ELR (cell line): ENCODE measurements at regions not wholly inside any gene's neighbourhood (a gene's known extent, or its start where the extent isn't known, plus 50 kb on each side); places are given as distances from the start of the nearest gene placed in this dataset.
A peak's percentile ranks its signal among the peaks of the same experiment; 100 is the strongest.
"Not testable (repeated sequence)": the region's sequence is repeated elsewhere in the genome, so short reads cannot be mapped to it uniquely, and the experiment has no call there.

ENCODE experiments used
- DNase-seq: peaks from one replicate; pipeline ENCODE4 v3.0.0-alpha.2; 2015; ENCODE audit warnings: low read depth

DNA sequence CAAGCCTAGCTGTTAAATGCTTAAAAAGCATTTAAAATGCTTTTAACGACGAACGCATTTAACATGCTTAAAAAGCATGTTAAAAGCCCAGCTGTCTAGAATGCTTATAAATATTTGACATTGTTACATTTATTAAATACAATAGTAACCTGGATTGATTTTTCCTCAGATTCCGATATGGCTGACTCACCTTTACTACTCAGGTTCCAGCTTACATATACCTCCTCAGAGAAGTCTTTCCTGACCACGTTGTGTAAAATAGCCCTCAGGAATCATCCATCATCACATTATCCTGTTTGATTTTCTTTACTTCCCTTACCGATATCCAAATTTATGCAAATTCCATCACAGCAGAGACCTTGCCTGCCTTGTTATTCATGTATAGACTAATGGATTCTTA is 51.4 kb downstream of the SLC41A2 start:
- no peak for DNase-seq

DNA sequence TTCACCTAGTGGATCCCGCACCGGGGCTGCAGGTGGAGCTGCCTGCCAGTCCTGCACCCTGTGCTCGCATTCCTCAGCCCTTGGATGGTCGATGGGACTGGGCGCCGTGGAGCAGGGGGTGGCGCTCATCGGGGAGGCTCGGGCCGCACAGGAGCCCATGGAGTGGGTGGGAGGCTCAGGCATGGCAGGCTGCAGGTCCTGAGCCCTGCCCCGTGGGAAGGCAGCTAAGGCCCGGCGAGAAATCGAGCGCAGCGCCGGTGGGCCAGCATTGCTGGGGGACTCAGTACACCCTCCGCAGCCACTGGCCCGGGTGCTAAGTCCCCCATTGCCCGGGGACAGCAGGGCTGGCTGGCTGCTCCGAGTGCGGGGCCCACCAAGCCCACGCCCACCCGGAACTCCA is 52.6 kb downstream of the SLC41A2 start:
- not testable (repeated sequence) for DNase-seq

DNA sequence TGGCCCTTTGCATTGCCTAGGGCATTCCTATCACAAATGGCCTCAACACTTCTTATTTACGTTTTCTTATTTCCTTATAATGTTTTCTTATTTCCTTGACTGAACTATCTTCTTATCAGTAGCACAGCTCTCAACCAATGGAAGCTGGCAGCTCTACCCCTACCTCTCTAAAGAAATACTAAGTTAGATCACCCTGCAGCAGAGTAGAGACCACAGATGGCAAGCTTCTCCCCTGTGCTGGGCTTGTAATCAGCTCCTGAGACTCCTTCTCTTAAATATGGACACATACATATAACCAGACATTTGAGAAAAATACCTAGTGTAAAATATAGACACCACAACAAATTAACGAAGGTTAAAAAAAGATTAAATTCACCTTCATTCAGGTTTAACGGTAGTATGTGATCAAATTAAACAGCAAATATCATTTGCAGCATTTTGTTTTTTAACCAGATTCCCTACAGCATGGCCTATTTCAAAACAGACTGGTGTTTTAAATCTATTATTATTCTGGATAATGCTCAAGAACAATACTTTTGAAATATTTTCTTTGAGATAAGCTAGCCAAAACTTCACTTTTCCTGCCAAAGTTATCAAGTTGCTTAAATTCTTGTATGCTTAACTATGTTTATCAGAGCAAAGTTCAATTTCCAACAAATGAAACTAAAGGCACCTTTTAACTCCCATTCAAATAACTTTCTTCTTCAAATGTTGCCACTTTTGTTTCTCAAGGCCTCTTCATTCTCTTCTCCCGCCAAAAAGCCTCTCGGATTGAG is 54.3 kb downstream of the SLC41A2 start:
- DNase-seq, result no peak

DNA sequence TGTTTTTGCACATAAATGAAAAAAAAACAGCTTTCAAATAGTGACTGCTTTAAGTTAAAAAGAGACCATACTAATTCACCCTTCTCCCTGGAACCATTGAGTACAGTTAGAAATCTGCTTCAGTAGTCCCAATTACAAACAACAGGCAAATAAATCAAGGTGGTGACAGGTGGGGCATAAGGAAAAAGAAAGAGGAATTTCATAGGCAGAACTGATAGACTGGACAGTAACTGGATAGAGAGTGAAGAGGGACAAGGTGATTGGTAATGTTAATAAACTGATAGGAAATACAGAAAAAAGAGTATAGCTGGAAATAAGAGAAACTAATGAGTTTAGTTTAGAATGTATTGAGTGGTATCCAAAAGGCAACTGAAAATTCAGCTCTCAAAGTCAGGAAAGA is 56.0 kb downstream of the SLC41A2 start:
- DNase-seq, result no peak

GRCh38 chr12:104896710-104897109 is 61.4 kb downstream of the SLC41A2 start:
- no peak for DNase-seq

- no peak for DNase-seq
Observed at GRCh38 chr12:104896146-104896545, 61.9 kb downstream of the SLC41A2 start.

DNA sequence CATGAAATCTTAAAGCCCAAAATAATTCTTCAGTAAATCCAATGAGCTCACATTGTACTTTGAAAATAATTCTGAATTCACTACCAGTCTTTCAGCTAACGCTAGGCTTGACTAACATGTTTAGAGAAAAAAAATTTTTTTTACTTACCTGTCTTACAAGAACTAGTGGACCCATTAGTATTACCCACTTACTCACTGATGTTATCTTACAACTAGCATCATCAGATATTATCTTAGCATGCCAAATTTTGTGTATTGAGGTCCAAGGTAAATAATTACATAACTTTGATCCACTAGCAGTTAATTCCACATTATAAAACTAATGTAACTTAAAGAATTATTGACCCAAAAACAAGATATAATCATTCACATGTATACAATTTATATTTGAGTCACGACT is 62.7 kb downstream of the SLC41A2 start:
- DNase-seq, result no peak

DNA sequence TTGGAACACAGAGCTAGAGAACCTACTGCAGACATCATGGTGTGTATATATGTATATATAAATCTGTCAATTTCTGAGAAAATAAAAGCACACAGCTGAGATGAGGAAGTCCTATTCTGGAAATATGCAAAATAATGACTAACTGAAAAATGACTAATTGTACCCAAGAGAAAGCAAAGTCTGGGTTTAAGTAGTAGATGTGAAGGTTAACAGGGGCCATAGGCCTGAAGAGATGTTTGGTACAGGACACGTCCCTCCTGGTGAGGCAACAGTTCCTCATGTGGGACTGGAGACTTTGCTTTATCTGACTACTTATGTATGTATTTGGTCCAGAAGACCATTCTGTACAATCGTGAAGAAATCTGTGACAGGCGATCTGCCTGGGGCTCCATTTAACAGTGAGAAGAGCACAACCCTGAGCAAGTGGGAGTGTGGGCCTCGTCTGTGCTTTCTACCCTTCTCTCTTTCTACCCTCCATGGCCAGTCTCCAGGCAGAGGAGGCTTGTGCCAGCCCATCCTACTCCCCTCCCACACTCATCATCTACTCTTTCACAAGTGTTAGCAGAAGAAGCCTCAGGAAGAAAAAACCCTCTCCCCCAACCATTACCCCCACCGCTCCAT is 67.5 kb downstream of the SLC41A2 start:
- DNase-seq, result peak; percentile 44

- no peak for DNase-seq
Observed at GRCh38 chr12:104889735-104890134, 68.4 kb downstream of the SLC41A2 start.

DNA sequence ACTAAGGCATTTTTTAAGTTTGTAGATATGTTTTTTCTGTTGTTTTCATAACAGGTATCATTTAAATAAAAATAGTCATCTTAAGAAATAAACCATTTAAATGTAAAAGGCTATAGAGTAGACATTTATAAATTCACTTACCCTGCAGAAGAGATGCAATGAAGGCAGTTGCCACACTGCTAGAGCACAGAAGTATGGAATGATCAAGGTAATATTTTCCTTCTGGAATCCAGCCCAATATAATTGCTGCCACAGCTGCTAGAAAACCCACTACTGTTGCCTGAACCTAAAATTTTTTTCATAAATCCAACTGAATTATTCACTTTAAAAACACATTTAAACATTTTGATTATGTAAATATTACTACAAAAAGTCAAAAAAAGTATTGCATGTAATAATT is 69.2 kb downstream of the SLC41A2 start:
- no peak for DNase-seq

GRCh38 chr12:104888481-104888880 is 69.6 kb downstream of the SLC41A2 start:
- no peak for DNase-seq

DNA sequence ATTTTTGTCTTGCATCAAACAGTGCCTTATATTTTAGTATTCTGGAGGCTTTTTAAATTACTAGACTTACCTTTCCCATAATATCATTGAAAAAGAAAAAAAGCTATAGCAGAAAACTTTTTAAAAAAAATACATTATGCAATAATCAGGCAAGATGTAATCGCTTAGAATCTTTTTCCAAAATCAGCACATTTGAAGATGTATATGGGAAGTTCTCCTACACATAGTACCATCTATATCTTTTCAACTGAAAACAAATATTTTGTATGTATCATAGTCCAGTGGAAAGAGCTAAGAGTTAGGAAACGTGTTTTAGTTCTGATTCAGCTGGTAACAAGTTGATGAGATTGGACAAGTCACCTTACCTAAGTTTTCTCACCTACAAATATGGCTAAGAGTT is 70.6 kb downstream of the SLC41A2 start:
- no peak for DNase-seq

DNA sequence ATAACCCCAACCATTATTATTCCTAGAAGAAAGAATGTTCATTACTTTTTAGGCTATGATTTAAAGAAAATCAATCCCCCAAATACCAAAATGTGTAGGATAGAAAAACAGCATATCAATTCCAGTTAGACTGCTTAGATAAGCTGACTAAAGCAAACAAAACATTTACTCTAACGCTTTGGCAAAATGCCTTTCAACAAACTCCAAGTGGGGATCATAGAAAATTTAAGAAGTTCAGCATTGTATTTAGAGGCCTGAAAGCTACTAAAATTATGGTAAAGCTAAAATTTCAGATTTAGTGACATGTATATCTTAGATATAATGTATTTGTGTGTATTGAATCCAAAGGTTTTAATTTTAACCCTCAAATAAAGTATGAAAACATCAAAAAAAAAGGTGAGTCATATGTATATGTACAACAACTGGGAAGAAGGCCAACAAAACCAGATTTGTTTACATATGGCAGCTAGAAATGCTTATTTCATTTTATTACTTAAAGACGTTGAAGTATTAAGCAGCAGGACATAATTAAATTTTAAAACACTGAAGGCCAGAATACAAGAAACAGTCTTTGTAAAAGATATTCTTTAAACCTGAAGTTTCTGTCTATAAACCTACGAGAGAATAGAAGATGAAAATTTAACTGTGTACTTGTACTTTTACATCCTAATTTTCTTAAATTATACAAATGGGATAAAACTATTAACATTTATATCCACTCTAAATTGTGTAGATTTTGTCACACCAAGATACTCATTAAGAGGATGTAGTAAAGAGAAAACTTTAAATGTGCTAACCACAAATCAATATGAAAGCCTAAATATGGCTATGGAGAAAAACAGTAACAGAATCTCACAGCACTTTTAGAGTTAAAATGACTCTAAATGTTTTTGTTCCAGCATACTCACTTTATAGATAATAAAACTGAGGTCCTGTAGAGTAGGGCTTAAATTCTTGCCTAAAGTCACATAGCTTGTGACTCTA is 71.4 kb downstream of the SLC41A2 start:
- DNase-seq, result peak; percentile 85

DNA sequence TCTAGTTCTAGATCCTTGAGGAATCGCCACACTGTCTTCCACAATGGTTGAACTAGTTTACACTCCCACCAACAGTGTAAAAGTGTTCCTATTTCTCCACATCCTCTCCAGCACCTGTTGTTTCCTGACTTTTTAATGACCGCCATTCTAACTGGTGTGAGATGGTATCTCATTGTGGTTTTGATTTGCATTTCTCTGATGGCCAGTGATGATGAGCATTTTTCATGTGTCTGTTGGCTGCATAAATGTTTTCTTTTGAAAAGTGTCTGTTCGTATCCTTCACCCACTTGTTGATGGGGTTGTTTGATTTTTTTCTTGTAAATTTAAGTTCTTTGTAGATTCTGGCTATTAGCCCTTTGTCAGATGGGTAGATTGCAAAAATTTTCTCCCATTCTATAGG is 79.2 kb downstream of the SLC41A2 start:
- DNase-seq, result not testable (repeated sequence)

DNA sequence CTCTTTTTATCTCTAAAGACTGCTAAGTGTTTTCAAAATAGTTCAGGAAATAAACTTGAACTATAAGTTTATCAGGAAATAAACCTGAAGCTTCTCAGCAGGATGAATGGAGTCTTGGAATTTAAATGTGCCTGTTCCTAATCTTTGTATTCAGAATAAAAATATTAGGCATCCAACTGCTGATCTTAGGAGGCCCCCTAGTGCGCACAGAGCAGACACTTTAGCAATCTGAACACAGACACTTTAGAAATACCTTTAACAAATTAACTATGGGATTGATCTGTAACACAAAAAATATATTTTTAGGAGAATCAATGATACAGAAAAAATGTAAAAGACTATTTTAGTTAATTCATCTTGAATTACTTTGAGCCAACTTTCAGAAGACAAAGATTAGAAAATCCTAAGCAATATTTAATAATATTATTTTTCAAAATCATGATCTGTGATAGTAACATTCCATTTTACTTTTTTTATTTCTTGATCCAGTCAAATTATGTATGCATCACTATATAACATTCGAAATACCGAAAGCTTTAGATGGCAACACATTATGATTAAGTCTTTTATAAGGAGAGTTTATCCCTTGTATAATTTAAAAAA is 80.9 kb downstream of the SLC41A2 start:
- peak; percentile 51 for DNase-seq

- DNase-seq, result no peak
Observed at GRCh38 chr12:104873374-104873773, 84.7 kb downstream of the SLC41A2 start.

GRCh38 chr12:104870797-104871196 is 87.3 kb downstream of the SLC41A2 start:
- DNase-seq, result no peak

- DNase-seq, result no peak
Observed at GRCh38 chr12:104866291-104866690, 91.8 kb downstream of the SLC41A2 start.

DNA sequence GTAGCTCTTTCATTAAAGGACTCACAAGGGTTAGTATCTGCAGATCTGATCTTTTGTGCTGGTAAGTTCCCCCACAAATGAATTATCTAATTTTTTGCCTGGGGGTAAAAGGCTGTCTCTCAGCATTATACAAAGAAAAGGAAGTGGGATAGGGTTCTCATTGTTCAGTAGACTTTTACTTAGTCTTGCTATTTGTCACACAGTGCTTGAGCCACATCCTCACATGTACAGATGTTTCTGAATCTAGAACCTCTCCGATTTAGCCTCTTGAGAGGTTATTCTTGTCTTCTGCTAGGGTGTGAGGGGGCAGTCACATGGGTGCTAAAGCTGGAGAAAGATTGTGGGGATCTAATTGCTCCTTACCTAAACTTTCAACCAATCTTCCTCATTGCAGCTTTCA is 93.0 kb downstream of the SLC41A2 start:
- no peak for DNase-seq

- DNase-seq, result no peak
Observed at GRCh38 chr12:104864668-104865067, 93.4 kb downstream of the SLC41A2 start.

GRCh38 chr12:104863296-104863948 is 94.7 kb downstream of the SLC41A2 start:
- no peak for DNase-seq
